ENCODE measurements at regions not wholly inside any gene's neighbourhood (a gene's known extent, or its start where the extent isn't known, plus 50 kb on each side); places are given as distances from the start of the nearest gene placed in this dataset.

- TF ChIP-seq EZH2 (IDR thresholded peaks at IDR 0.05; ENCODE audit: insufficient read depth, poor library complexity, severe bottlenecking) (no peak), EZH2phosphoT487 (IDR thresholded peaks at IDR 0.05; ENCODE audit: insufficient read depth, low read depth) (no peak)
These were observed 324.9 kb downstream of the TSN start for GRCh38 chr2:122080316-122080715.
